ENCODE measurements at regions not wholly inside any gene's neighbourhood (a gene's known extent, or its start where the extent isn't known, plus 50 kb on each side); places are given as distances from the start of the nearest gene placed in this dataset.

DNA sequence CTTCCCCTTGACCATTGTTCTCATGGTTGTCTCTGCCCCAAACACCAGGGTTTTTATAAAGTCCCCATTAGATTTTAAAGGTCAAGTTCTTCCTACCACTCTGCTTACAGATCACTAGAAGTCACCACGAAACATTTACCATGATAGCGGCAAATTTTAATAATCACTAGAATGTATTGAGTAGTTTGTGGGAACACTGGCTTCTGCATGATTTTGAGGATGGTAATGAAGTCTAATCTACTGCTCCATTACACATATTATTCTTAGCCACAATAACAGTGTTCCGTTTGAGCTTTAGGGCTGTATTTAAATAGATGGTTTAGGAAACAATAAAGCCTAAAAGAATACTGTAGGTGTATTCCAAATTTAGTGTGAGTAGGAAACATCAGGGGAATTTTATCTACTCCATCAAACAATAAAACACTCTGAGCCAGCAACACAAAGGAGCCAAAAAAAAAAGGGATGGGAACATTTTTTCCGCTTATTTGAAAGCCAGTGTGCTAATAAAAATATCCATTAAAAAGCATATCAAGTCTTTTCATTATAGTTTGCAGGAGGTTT is 49.7 kb downstream of the KLF12 start:
- DNase-seq: no peak

DNA sequence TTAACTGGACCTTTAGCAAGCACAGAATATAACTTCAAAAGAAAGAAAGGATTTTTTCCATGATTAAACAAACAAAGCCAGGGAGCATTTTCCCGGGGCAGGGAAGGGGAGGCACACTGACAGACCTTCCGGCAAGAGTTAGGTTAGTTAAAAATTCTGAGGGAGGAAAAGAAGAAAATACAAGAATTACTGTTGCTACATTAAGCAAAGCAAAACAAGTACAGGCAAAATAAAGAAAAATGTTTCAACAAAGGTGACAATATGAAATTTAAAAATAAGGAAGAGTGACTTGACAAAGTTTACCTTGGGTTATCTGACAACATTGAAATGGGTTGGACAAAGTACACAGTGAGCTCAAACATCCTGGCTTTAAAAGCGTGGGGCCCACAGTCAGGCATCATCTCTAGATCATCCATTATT is 51.5 kb downstream of the KLF12 start:
- no peak for DNase-seq

DNA sequence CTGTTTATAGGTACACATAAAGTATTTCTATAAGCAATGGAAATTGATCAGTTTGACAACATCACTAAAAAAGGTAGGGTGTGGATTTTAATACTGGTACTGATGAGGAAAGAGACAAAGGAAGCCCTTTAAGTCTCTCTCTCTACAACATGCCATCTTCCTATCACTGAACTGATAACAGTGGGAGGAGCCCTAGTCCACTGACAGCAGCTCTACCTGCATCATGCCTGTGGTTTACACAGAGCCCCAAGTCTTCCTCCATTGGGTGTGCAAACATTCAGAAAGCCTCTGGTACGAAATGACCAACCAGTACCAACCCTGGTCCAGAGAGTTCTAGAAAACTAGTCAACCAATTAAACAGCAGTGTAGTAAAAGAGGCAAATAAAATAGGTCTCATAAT is 53.4 kb downstream of the KLF12 start:
- DNase-seq: peak in 1 of 2 donors; percentile 39

DNA sequence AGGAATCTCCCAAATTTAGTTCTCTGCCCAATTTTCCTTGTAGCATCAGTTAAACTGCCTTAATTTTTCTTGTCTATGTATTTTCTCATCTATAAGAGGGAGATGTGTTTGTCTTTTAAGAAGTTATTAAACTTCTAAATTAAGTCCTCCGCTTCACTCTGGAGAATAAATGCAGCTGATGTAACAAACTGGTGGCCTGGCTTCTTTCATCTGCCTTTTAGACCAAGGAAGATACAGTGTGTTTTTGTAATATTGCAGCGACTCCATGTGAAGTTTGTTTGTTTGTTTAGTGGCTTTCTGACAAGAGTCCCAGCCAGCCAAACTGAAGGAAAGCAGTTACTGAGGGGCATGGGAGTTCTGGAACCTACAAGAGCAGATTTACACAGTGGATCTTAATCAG is 56.4 kb downstream of the KLF12 start:
- no peak for DNase-seq

DNA sequence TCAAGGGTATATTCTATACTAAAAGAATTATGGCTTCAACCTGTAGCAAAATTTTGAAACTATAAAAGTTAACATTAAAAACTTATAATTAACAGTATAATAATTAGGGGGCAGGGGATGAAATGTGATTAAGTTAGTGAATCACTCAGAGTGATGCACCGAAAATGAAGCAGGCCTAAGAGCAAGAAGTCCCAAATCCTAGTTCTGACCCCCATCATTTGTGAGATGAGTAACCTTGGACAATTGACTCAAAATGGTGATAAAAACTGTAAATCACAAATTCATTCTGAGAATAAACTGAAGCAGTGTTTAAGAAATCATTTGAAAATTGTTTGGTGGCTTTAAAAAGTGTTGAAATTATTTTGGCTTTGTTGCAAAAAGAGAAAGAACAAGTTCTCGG is 56.8 kb downstream of the KLF12 start:
- DNase-seq: no peak

DNA sequence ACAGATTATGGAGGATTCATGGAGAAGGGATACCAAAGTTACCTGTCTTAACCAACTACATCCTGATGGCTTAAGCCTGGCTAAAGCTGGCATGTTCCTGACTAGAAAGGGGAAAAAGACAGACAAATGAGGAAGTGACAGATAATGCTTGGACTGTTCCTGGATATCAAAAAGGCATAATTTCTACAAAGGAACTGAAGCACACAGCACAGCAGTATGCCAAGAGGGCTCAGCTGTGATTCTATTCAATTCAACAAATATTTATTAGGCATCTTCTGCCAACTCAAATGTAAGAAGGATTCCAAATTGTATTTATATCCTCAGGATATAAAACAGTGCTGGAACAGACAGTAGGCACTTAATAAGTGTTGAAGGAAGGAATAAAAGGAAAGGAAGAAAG is 59.5 kb downstream of the KLF12 start:
- DNase-seq: no peak

DNA sequence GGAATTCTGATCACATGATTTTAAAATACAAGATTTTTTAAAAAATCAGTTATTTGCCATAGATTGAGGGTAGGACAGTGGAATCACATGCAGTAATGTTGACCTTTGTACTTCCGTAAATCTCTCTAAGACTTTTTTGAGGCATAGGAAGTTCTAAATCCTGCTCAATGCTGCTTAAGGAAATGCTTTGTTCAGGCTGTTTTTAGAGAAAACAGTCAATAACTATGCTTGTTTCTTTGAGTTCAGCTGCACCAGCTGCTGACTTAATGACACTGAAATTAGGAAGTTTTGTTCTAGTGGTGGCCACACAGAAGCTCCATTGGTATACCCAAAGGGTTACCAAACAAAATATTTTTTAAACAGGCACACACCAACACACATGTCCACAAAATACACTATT is 60.9 kb downstream of the KLF12 start:
- no peak for DNase-seq

DNA sequence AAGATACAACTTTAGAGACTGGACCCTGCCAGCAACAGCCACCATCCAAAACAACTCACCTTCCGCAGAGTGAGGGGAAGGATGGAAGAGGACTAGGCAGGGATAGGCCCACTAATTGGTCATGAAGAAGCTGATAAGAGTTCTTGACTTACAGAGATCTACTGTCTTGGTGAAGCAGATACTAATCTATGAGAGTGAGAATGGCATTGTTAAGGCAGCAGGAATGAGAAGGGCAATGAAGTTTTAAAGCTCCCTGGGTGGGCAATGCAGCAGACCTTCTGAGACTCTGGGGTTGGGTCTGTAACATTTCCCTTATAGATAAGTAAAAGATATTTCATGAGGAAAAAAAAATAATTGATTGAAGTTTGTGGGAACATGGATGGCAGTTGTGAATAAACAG is 63.7 kb downstream of the KLF12 start:
- no peak for DNase-seq

DNA sequence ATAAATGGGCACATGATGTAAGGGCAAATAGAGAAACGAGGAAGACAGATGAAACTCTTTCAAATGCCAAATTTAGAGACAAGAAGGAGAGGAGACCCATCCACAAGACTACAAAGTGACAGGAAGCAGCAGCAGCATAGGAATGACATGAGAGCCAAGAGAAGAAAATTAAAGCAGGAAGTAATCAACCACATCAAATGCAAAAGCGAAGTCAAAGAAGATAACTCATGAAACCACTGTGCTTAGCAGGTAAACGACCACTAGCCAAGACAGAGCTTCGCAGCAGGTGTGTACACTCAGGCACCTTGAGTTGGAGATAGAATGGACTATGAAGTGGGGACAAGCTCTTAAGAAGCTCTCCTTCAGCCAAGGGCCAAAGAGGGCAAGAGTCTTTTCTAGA is 64.1 kb downstream of the KLF12 start:
- peak; percentile 19 to 67 for DNase-seq

DNA sequence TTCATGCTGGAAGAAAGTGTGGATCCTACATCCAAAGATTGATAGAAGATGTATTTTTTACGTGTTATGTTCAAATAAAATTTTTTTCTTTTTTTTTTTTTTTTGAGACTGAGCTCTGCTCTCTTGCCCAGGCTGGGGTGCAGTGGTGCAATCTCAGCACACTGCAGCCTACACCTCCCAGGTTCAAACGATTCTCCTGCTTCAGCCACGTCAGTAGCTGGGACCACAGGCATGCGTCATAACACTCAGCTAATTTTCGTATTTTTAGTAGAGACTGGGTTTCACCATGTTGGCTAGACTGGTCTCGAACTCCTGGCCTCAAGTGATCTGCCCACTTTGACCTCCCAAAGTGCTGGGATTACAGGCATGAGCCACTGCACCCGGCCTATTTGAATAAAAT is 65.7 kb downstream of the KLF12 start:
- DNase-seq: no peak

DNA sequence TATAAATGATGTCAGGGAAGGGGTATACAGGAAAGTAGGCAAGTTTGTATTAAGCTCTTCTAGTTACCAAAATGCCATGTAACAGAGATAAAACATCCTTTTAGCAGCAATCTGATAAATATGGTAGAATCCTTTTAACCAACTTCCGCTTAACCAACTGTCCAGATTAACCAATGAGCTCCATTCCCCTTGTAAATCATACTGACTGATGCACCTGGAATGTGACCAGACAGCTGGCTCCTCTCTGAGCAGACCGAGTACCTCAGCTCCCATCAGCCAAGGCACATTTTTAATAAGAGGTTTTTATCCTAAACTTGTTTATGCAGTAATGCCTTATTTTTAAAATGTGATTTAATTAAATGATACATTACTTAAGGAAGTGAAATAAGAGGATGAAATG is 66.4 kb downstream of the KLF12 start:
- no peak for DNase-seq

DNA sequence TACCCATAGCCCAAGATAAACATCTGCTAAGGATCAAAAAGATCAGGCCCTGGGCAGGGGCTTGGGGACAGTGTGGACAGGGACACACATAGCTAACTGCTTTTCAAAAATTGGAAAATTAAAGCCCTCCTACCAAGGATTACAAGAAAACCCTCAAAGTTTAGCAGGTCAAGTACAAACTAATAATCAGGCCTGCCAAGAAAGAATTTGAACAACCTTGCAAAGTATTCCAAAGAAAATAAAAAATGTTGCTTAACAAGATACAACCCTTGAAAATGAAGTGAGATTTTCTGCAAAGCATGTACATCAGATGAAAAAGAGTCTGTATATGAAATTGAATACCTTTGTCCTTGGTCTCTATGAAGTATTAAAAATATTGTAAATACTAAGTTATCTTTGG is 67.3 kb downstream of the KLF12 start:
- DNase-seq: no peak

DNA sequence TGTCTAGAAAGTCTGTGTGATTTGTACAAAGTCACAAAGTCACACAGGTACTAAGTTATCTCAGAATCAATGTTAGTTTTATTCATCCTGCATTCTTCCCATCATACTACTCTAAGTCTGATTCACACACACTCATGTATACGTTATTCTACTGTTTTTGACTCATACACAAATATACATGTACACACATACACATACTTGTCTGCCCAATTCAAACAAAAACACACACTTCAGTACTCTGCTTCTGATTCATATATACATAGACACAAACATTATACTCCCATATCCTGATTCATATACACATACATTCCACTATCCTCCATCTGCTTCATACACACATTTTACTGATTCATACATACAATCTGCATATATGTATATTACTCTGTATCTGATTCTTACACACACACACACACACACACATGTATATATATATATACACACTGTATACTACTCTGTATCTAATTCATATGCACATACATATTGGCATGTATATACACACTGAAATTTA is 69.3 kb downstream of the KLF12 start:
- DNase-seq: no peak

DNA sequence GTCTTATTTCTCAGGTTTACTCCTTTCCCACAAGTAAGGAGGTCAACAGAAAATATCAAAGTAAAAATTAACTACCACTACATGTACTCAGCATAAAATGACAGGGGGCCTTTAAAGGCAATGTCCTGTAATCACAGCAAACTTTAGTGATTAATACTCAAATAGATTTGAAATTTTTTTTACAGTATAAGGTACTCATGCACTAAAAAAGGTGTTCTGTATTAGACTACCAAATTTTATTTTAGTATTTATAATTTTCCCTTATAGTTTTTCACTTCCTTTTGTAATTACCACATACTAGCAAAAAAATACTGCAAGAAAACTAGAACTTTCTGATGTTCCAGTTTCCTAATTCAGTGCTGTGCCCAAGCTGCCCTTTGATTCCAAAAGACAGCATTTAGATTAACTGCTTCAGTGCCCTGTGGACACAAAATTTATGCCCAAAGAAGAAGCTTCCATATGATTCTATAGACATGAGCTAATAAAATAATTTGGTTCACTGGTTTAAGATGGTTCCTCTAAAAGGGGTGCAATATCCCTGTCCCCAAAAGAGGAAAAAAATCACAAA is 70.6 kb downstream of the KLF12 start:
- no peak for DNase-seq

DNA sequence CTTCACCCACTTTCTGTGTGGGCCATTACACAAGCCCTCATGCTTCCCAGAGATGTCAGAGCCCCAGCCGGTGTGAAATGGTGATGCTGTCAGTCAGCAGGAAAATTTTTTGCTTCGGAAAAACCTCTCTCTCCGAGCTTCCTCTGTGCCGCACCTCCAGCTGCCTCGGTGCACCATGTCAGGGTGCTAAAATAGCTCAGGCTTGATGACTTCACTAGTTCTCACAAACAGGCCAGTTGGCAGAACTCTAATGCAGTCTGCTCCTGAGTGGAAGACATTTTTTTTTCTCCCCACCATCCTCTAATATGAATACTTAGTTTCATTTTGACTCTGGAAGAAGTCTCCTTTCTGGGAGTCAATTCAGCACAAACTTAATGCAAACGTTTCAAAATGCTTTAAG is 71.3 kb downstream of the KLF12 start:
- DNase-seq: peak in 1 of 2 donors; percentile 35

DNA sequence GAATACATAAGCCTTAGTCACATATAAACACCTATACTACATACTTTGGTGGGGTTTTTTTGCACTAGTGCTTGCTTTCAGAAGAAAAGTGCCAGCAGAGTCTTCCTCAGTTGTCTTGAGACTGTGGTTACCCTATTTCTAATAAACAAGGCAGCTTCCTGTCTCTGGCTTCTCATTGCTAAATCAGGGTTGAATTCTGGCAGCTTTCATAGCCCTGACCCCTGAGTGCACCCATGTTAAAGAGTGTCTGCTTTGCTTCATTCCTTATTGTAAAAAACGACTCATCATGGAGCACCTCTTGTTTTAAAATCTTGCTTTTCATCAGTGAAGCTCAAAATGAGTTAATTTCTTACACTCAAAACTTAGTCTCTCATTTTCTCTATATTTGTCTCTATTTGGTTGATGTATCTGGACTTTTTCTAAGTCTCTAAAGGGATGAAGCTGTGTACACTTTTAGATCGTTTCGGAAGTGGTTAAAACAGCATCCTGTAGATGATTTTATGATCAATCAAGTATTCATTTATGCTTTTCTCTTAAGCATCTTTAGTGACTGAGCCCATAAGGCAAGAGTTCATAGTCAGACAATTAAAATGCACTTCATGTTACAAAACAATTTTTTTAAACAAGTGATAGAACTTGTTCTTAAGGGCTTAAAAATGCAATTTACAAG is 72.1 kb downstream of the KLF12 start:
- DNase-seq: peak; percentile 11 to 51

DNA sequence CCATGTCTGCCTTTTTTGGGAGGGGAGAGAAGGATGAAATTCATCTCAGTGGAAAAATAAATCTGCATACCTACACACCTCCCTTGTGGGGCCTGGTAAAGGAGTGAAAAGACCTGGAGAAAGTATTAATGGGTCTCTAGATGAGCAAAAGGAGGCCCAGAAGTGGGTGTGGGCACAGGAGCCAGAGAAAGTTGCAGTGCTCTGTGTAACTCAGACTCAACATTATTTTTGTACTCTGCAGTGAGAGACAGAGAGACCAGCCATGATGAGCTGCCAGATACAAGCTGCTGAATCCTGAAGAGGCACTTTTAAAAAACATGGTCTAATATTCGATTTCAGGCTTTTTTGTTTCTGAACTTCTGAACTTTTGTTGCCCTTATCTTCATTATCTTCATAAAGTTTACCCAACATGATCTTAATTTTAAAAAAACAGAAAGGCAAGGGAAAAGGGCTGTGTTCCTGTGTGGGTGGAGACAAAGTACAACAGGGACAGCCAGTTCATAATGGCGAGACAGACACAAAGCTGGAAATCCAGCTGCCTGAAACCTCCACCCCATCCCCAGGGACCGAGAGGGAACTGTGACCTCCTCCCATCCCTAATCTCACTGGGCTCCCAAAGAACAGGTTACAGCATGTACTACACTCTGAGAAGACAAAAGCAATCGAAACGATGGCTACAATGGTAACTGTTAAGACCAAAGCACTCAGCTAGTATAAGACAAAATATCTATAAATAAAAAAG is 77.2 kb downstream of the KLF12 start:
- no peak for DNase-seq

DNA sequence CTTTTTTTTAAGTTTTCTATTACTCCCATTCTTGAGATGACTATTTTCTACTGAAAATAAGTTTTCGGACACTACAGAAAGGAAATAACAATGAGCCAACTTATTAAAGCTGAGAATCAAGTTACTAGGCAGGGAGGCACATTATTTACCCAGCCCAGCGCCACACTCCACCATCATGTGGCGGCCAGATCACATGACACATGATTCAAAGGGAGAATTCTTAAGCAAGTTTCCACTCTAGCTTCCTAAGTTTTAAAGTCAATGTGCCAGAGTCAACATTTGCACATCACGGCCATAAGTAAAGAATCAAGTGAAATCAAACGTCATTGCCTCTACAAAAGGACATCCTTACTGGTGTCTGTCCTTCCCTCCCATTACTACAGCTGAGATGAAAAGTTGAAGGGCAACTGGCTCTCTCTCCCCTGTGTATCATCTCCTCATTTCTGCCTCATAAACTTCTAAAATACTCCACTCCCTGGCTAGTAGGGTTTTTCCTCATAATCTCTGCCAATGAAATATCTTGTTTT is 81.7 kb downstream of the KLF12 start:
- no peak for DNase-seq

DNA sequence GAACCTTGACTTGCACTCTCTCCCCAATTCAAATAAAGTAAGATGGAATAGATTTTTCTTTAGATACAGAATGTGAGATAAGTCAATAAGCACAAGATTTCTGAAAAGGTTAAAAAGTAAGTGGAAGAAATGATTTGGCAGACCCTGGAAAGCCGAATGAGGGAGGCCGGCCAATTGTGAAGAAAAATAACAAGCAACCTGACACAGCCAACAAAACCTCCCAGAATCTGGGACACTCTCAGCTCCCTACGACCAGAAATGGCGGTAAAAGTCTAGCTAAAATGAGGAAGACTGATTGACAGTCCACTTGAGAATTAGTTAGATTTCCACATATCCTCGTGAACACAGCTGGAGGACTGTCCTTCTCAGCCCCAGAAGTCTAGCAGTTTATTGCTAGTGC is 85.4 kb downstream of the KLF12 start:
- DNase-seq: no peak

DNA sequence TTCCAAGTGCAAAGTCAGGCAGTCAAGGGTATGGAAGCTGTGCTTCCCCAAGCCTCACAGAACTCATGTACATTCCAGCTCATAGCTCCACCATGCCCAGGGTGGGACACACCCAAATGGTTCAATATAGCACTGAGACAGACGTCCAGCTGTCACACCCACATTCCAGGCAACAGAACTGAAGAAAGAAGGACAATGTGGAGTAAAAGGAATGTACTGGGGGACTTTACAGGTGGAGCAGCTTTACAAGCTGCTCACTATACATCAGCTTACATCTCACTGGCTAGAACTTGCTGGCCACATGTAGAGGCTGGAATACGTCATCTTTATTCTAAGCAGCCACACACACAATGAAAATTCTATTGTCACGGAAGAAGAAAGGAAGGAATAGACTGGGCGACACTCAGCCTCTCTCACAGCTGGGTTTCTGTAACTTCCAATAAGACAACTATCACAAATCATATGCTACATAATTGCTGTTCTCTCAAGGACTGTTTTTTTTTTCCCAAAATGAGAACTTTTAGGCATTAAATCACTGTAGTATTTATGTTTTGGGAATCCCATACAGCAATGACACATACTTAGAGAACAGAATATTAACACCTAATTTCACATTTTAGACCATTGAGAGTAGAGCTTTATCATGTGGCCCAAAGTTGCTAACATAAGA is 86.1 kb downstream of the KLF12 start:
- DNase-seq: no peak

DNA sequence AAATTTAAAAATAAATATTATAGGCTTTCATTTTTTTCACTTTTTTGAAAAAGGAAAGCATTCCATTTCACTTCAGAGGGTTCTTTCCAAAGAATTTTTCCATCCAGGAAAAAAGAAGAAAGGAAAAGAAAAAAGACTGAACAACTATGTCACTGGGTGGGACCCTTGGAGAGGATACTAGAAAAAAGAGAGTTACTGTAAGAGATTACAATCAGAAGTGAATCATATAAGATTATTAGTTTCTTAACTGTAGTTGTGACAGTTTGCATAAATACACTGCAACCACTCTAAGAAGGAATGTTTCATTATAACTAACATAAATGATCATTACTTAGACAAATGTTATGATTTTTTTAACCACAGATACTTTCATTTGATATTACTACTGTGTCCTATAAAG is 87.8 kb downstream of the KLF12 start:
- DNase-seq: no peak

DNA sequence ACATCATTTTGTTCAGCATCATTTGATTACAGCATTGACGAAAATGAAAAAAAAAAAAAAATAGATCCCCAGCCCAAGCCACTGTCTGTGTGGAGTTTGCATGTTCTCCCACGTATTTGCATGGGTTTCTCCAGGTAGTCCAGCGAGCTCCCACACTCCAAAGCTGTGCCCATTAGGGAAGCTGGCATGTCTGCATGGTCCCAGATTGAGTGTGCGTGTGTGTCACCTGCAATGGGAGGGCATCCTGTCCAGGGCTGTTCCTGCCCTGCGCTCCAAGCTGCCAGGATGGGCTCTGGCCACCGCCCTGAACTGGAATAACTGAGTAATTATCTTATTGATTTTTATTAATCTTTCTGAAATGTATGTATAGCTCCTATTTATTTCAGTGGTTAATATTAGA is 88.6 kb downstream of the KLF12 start:
- DNase-seq: no peak

DNA sequence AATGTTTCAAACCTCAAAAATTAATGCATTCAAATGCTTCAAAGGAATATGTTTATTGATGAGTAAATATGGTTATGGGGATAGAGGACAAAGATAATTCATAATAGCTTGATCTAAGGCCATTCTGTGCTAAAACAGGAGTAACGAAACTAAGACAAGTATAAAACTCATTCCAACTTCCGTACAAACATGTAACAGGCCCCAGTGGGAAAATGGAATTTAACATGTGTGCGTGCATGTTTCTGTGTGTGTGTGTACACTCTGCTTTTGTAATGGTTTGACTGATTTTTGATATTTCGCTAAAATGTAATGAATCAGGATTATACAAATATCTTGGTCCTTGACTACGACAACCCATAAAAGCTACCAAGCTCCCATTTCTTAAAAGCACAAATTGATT is 91.0 kb downstream of the KLF12 start:
- DNase-seq: no peak
